IPS-15b (cell line): ENCODE measurements at regions not wholly inside any gene's neighbourhood (a gene's known extent, or its start where the extent isn't known, plus 50 kb on each side); places are given as distances from the start of the nearest gene placed in this dataset.
"Not testable (repeated sequence)": the region's sequence is repeated elsewhere in the genome, so short reads cannot be mapped to it uniquely, and the experiment has no call there.

Source experiments
- H3K27me3 ChIP-seq: one replicate; pipeline ENCODE4 v1.6.1; 2013; ENCODE audit warnings: low read length; ENCODE audit not compliant: control insufficient read depth, insufficient read depth
- H3K36me3 ChIP-seq: one replicate; pipeline ENCODE4 v1.6.1; 2013; ENCODE audit warnings: low read length; ENCODE audit not compliant: control insufficient read depth, insufficient read depth
- H3K4me1 ChIP-seq: one replicate; pipeline ENCODE4 v1.6.1; 2013; ENCODE audit warnings: mild to moderate bottlenecking, low read length; ENCODE audit not compliant: control insufficient read depth, insufficient read depth
- H3K4me3 ChIP-seq: one replicate; pipeline ENCODE4 v1.5.1; 2013; ENCODE audit warnings: low read depth, low read length
- H3K9ac ChIP-seq: one replicate; pipeline ENCODE4 v1.6.1; 2013; ENCODE audit warnings: low read depth, mild to moderate bottlenecking, low read length
- H3K9me3 ChIP-seq: one replicate; pipeline ENCODE4 v1.6.1; 2013; ENCODE audit warnings: mild to moderate bottlenecking, low read length; ENCODE audit not compliant: control insufficient read depth, insufficient read depth

- Histone ChIP-seq H3K9me3 (no peaks in the 10 kb centered on the region), H3K27me3 (no peaks in the 10 kb centered on the region), H3K9ac (no peak overlapping the region), H3K4me1 (no peaks in the 10 kb centered on the region), H3K36me3 (no peaks in the 10 kb centered on the region), H3K4me3 (no peak overlapping the region)
These were observed 62.5 kb downstream of the MRPL36 start for GRCh38 chr5:1736889-1737711.

GRCh38 chr5:1736065-1736464, 63.6 kb downstream of the MRPL36 start:
- Histone ChIP-seq H3K9ac (no peak overlapping the region), H3K36me3 (no peaks in the 10 kb centered on the region), H3K4me1 (no peaks in the 10 kb centered on the region)

GRCh38 chr5:1735320-1735970, 64.2 kb downstream of the MRPL36 start:
- Histone ChIP-seq H3K36me3 (no peaks in the 10 kb centered on the region), H3K4me3 (no peak overlapping the region), H3K9ac (no peak overlapping the region), H3K4me1 (no peaks in the 10 kb centered on the region), H3K9me3 (no peaks in the 10 kb centered on the region), H3K27me3 (no peaks in the 10 kb centered on the region)

More at GRCh38 chr5:1736065-1736464, 63.6 kb downstream of the MRPL36 start:
- no peak overlapping the region for H3K4me3 ChIP-seq
- H3K9me3 ChIP-seq: no peaks in the 10 kb centered on the region
- H3K27me3 ChIP-seq: no peaks in the 10 kb centered on the region

- Histone ChIP-seq H3K27me3 (no peaks in the 10 kb centered on the region), H3K36me3 (no peaks in the 10 kb centered on the region), H3K4me3 (no peak overlapping the region), H3K9ac (no peak overlapping the region), H3K4me1 (no peaks in the 10 kb centered on the region), H3K9me3 (no peaks in the 10 kb centered on the region)
These were observed 64.7 kb downstream of the MRPL36 start for GRCh38 chr5:1734908-1735289.

GRCh38 chr5:1734271-1734907, 65.2 kb downstream of the MRPL36 start:
- H3K4me1 ChIP-seq: no peaks in the 10 kb centered on the region
- H3K9ac ChIP-seq: no peak overlapping the region
- no peaks in the 10 kb centered on the region for H3K36me3 ChIP-seq
- H3K9me3 ChIP-seq: no peaks in the 10 kb centered on the region
- no peaks in the 10 kb centered on the region for H3K27me3 ChIP-seq
- H3K4me3 ChIP-seq: no peak overlapping the region

GRCh38 chr5:1733369-1733768, 66.3 kb downstream of the MRPL36 start:
- Histone ChIP-seq H3K9ac (no peak overlapping the region), H3K36me3 (no peaks in the 10 kb centered on the region), H3K4me1 (no peaks in the 10 kb centered on the region), H3K4me3 (no peak overlapping the region), H3K9me3 (no peaks in the 10 kb centered on the region), H3K27me3 (no peaks in the 10 kb centered on the region)

- Histone ChIP-seq H3K27me3 (no peaks in the 10 kb centered on the region), H3K4me3 (no peak overlapping the region), H3K9me3 (no peaks in the 10 kb centered on the region), H3K36me3 (no peaks in the 10 kb centered on the region), H3K4me1 (no peaks in the 10 kb centered on the region), H3K9ac (no peak overlapping the region)
These were observed 66.7 kb downstream of the MRPL36 start for GRCh38 chr5:1732945-1733344.

GRCh38 chr5:1732238-1732941, 67.2 kb downstream of the MRPL36 start:
- Histone ChIP-seq H3K4me3 (no peak overlapping the region), H3K9ac (no peak overlapping the region), H3K27me3 (no peaks in the 10 kb centered on the region), H3K9me3 (no peaks in the 10 kb centered on the region), H3K36me3 (no peaks in the 10 kb centered on the region), H3K4me1 (no peaks in the 10 kb centered on the region)

- H3K36me3 ChIP-seq, H3K9me3 ChIP-seq, H3K27me3 ChIP-seq, H3K9ac ChIP-seq, H3K4me1 ChIP-seq, H3K4me3 ChIP-seq: not testable (repeated sequence)
These were observed 67.8 kb downstream of the MRPL36 start for GRCh38 chr5:1731855-1732237.

- H3K9ac ChIP-seq: no peak overlapping the region
These were observed 68.5 kb downstream of the MRPL36 start for GRCh38 chr5:1731091-1731639.

GRCh38 chr5:1730487-1730847, 69.2 kb downstream of the MRPL36 start:
- no peaks in the 10 kb centered on the region for H3K4me1 ChIP-seq
- H3K36me3 ChIP-seq: no peaks in the 10 kb centered on the region
- no peak overlapping the region for H3K9ac ChIP-seq
- H3K9me3 ChIP-seq: no peaks in the 10 kb centered on the region
- no peak overlapping the region for H3K4me3 ChIP-seq
- peaks cover 2% of the 10 kb centered on the region for H3K27me3 ChIP-seq

More at GRCh38 chr5:1731091-1731639, 68.5 kb downstream of the MRPL36 start:
- peaks cover 2% of the 10 kb centered on the region for H3K27me3 ChIP-seq
- no peaks in the 10 kb centered on the region for H3K4me1 ChIP-seq
- no peaks in the 10 kb centered on the region for H3K36me3 ChIP-seq
- H3K4me3 ChIP-seq: no peak overlapping the region
- no peaks in the 10 kb centered on the region for H3K9me3 ChIP-seq
